OCI-LY3 (cell line): ENCODE measurements at regions not wholly inside any gene's neighbourhood (a gene's known extent, or its start where the extent isn't known, plus 50 kb on each side); places are given as distances from the start of the nearest gene placed in this dataset.
A peak's percentile ranks its signal among the peaks of the same experiment; 100 is the strongest.

Experiments used
- H2AFZ ChIP-seq: fragments of 200-600, 300-600 bp; shearing (Covaris generic); 2 replicates; pipeline ENCODE4 v1.6.0; 2014; ENCODE audit warnings: antibody characterized with exemption, low read depth, low read length
- H3K27ac ChIP-seq: fragments of 200-600, 300-600 bp; sonication (generic); 2 replicates; pipeline ENCODE4 v1.5.1; 2014; ENCODE audit warnings: mild to moderate bottlenecking, low read length, moderate library complexity, mixed read lengths
- H3K27me3 ChIP-seq: fragments of 200-600, 300-600 bp; sonication (generic); 2 replicates; pipeline ENCODE4 v1.6.1; 2014; ENCODE audit warnings: low read depth, low read length, mixed read lengths
- H3K36me3 ChIP-seq: fragments of 200-600, 300-600 bp; sonication (generic); replicated peaks from 2 replicates; pipeline ENCODE3; 2014; ENCODE audit warnings: low read depth, low read length, mixed read lengths
- H3K4me1 ChIP-seq: fragments of 300-600, 200-600 bp; sonication (generic); 2 replicates; pipeline ENCODE4 v1.6.1; 2014; ENCODE audit warnings: low read length, mixed read lengths
- H3K4me2 ChIP-seq: fragments of 200-600, 300-600 bp; sonication (generic); 2 replicates; pipeline ENCODE4 v1.6.1; 2014; ENCODE audit warnings: low read length, mixed read lengths
- H3K4me3 ChIP-seq: fragments of 300-600, 200-600 bp; sonication (generic); 2 replicates; pipeline ENCODE4 v1.5.1; 2014; ENCODE audit warnings: antibody characterized with exemption, mild to moderate bottlenecking, low read length, moderate library complexity
- H3K79me2 ChIP-seq: fragments of 300-600, 200-600 bp; shearing (Covaris generic); 2 replicates; pipeline ENCODE4 v1.6.1; 2014; ENCODE audit warnings: mild to moderate bottlenecking, low read length, mixed read lengths
- H3K9ac ChIP-seq: fragments of 300-600, 200-600 bp; shearing (Covaris generic); 2 replicates; pipeline ENCODE4 v1.6.0; 2014; ENCODE audit warnings: mild to moderate bottlenecking, low read length, moderate library complexity
- H3K9me3 ChIP-seq: fragments of 200-600, 300-600 bp; shearing (Covaris generic); 2 replicates; pipeline ENCODE4 v1.6.1; 2014; ENCODE audit warnings: low read length, mixed read lengths; ENCODE audit not compliant: insufficient read depth
- H4K20me1 ChIP-seq: fragments of 200-600, 300-600 bp; sonication (generic); 2 replicates; pipeline ENCODE4 v1.6.1; 2016; ENCODE audit warnings: low read length, mixed read lengths; ENCODE audit not compliant: insufficient read depth
- EZH2phosphoT487 ChIP-seq: fragments of 200-600 bp; shearing (Covaris generic); IDR thresholded peaks from 2 replicates; pipeline ENCODE4 v1.6.1; 2018; ENCODE audit warnings: antibody characterized with exemption, mixed run types, low read depth
- TF ChIP-seq, protein P1 (sequence below): fragments of 200-600, 300-600 bp; sonication (generic); IDR thresholded peaks from 2 replicates; pipeline ENCODE4 v1.5.1; 2014; ENCODE audit warnings: antibody characterized with exemption, low read length, low read depth

DNA sequence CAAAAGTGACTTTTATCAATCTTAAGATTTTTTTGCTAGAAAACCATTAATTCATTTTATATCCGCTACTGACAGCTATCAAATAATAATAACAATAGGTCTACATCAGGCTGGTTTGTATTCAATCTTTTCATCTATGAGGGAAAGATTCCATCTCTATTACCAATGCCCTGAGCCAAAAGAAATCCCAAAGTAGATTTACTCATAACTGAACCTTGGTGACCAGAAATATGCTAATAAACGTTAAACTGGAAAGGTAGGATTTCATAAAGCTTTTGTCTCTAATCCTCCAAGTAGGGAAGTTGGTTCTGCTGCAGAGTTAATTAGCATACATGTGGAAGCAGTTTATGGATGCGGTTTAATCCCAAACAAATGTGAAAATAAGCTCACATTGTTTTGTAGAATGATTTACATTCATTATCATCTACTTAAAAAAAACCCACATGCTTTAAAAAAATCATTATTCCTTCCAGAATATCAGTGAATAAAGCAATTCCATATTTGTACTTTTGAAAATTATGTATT lies 715.5 kb downstream of the CETN3 start:
- no peak overlapping the region for H3K9ac ChIP-seq
- peaks cover 13% of the 10 kb centered on the region for H3K4me1 ChIP-seq
- TF ChIP-seq EZH2phosphoT487: no peak
- TF ChIP-seq, protein P1, sequence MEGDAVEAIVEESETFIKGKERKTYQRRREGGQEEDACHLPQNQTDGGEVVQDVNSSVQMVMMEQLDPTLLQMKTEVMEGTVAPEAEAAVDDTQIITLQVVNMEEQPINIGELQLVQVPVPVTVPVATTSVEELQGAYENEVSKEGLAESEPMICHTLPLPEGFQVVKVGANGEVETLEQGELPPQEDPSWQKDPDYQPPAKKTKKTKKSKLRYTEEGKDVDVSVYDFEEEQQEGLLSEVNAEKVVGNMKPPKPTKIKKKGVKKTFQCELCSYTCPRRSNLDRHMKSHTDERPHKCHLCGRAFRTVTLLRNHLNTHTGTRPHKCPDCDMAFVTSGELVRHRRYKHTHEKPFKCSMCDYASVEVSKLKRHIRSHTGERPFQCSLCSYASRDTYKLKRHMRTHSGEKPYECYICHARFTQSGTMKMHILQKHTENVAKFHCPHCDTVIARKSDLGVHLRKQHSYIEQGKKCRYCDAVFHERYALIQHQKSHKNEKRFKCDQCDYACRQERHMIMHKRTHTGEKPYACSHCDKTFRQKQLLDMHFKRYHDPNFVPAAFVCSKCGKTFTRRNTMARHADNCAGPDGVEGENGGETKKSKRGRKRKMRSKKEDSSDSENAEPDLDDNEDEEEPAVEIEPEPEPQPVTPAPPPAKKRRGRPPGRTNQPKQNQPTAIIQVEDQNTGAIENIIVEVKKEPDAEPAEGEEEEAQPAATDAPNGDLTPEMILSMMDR: no peak
- H2AFZ ChIP-seq: no peak overlapping the region
- no peaks in the 10 kb centered on the region for H3K9me3 ChIP-seq
- no peaks in the 10 kb centered on the region for H4K20me1 ChIP-seq
- no peaks in the 10 kb centered on the region for H3K79me2 ChIP-seq
- no peak overlapping the region for H3K27ac ChIP-seq
- no peak overlapping the region for H3K4me2 ChIP-seq
- no peak overlapping the region for H3K4me3 ChIP-seq
- no peaks in the 10 kb centered on the region for H3K27me3 ChIP-seq
- no peaks in the 10 kb centered on the region for H3K36me3 ChIP-seq

DNA sequence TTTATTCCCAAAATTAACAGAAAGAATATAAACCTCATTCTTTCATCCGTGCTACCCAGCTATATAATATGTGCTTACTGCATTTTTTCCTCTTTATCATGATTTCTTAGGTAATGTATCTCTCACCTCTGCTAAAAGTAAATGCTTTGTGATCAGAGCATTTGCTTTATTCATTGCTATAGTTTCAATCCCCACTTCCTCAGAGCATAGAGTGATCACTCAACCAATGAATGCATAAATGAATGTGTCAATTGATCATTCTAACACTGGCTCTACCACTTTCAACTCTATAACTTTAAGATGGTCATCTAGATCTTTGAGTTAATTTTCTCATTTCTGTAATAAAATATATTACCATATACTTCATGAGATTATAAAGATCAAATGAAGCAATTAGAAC lies 719.2 kb downstream of the CETN3 start:
- H3K36me3 ChIP-seq: no peaks in the 10 kb centered on the region
- H3K9ac ChIP-seq: no peak overlapping the region
- H3K27me3 ChIP-seq: no peaks in the 10 kb centered on the region
- H4K20me1 ChIP-seq: no peaks in the 10 kb centered on the region
- no peak overlapping the region for H2AFZ ChIP-seq
- TF ChIP-seq EZH2phosphoT487: no peak
- peak overlapping the region; percentile 13; the same call in 1 of the 2 replicates for H3K4me2 ChIP-seq
- no peak overlapping the region for H3K27ac ChIP-seq
- no peaks in the 10 kb centered on the region for H3K79me2 ChIP-seq
- no peaks in the 10 kb centered on the region for H3K9me3 ChIP-seq
- H3K4me3 ChIP-seq: no peak overlapping the region
- peaks cover 9% of the 10 kb centered on the region for H3K4me1 ChIP-seq

DNA sequence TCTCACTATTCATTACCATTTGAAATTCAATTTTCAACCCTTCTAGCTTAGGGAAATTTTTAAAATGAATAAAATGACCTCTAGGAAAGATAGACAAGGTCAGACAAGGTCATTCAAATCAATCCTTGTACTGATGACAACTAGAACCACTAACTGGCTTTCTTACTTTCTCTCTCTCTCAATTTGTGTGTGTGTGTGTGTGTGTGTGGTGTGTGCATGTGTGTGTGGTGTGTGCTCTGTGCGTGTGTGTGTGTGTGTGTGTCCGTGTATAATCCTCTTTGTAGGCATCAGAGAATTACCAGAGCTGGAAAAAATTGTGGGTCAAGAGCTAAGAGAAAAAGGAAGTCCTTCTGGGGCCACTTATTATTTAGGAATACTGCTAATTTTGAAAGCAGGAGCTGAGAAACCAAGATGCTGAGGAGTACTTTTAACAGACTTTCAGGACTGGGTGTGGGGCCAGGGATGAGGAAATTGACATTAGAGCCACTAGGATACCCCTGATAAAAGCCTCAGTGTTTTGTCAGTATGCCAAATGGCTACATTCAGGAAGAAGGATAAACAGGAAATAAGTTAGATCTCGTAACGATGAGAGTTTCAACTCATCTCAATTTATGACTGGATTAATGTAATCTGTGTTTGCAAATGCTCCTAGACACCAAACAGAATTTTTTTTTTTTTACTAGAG lies 723.3 kb downstream of the CETN3 start:
- Histone ChIP-seq H3K27me3 (no peaks in the 10 kb centered on the region), H3K4me3 (no peak overlapping the region), H3K27ac (no peak overlapping the region), H3K36me3 (no peaks in the 10 kb centered on the region), H3K9ac (no peak overlapping the region), H3K79me2 (no peaks in the 10 kb centered on the region), H2AFZ (no peak overlapping the region), H4K20me1 (no peaks in the 10 kb centered on the region), H3K4me1 (peaks cover 9% of the 10 kb centered on the region), H3K4me2 (no peak overlapping the region), H3K9me3 (no peaks in the 10 kb centered on the region)
- no peak for TF ChIP-seq EZH2phosphoT487
- TF ChIP-seq, protein P1: no peak

DNA sequence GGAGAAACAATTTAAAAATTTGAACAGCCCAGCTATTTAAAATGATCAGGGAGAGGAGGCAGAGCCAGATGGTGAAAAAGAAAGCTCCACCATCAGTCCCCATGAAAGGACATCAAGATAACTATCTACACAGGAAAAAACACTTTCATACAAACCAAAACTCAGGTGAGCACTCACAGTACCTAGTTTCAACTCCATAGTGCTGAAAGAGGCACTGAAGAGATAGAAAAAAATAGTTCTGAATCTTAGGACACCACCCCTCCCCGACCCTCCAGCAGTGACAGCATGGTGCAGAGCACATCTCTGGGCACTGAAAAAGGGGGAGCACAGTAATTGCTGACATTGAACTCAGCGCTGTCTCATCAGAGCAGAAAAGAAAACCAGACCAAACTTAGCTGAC lies 732.9 kb downstream of the CETN3 start:
- Histone ChIP-seq H2AFZ (no peak overlapping the region), H3K36me3 (no peaks in the 10 kb centered on the region), H3K4me1 (no peaks in the 10 kb centered on the region), H4K20me1 (no peaks in the 10 kb centered on the region), H3K27ac (no peak overlapping the region), H3K4me3 (no peak overlapping the region), H3K79me2 (no peaks in the 10 kb centered on the region), H3K9me3 (no peaks in the 10 kb centered on the region), H3K9ac (no peak overlapping the region), H3K4me2 (no peak overlapping the region), H3K27me3 (no peaks in the 10 kb centered on the region)
- TF ChIP-seq, protein P1: no peak
- TF ChIP-seq EZH2phosphoT487: no peak
